Lower lobe of right lung (tissue), 2 donors: ENCODE measurements at regions not wholly inside any gene's neighbourhood (a gene's known extent, or its start where the extent isn't known, plus 50 kb on each side); places are given as distances from the start of the nearest gene placed in this dataset.

ENCODE experiments used
- ATAC-seq, 2 donors: fragments of 200-7000 bp; cut with Tn5 transposase; one replicate each; pipeline ENCODE4 v1.9.1; 2020 to 2022; ENCODE audit warnings: mild to moderate bottlenecking in 2 of 2, moderate library complexity in 2 of 2
- DNase-seq: peaks from one replicate; pipeline ENCODE4 v3.0.0-alpha.2; 2020
- H3K27ac ChIP-seq: fragments of 200-600 bp; one replicate; pipeline ENCODE4 v1.8.0; 2022
- H3K27me3 ChIP-seq: fragments of 200-600 bp; one replicate; pipeline ENCODE4 v1.8.0; 2022; ENCODE audit warnings: low read depth
- H3K36me3 ChIP-seq: fragments of 200-600 bp; one replicate; pipeline ENCODE4 v1.8.0; 2022; ENCODE audit warnings: mild to moderate bottlenecking
- H3K4me1 ChIP-seq: fragments of 200-600 bp; one replicate; pipeline ENCODE4 v1.8.0; 2022
- H3K4me3 ChIP-seq: fragments of 200-600 bp; one replicate; pipeline ENCODE4 v1.8.0; 2022; ENCODE audit warnings: mild to moderate bottlenecking
- H3K9me3 ChIP-seq: fragments of 200-600 bp; one replicate; pipeline ENCODE4 v1.8.0; 2022
- intact Hi-C: fragments of 100-400 bp; cut with DNase I; formaldehyde crosslinking; loops from one replicate; pipeline ENCODE4 v1.11.0; 2022
- TF ChIP-seq, protein P1 (sequence below): fragments of 200-600 bp; IDR thresholded peaks from one replicate; pipeline ENCODE4 v1.8.0; 2022; ENCODE audit warnings: antibody characterized with exemption, mild to moderate bottlenecking
- donor health status: DM: no; HTN: yes; CAD: no; lungs with severe emphysema.

DNA sequence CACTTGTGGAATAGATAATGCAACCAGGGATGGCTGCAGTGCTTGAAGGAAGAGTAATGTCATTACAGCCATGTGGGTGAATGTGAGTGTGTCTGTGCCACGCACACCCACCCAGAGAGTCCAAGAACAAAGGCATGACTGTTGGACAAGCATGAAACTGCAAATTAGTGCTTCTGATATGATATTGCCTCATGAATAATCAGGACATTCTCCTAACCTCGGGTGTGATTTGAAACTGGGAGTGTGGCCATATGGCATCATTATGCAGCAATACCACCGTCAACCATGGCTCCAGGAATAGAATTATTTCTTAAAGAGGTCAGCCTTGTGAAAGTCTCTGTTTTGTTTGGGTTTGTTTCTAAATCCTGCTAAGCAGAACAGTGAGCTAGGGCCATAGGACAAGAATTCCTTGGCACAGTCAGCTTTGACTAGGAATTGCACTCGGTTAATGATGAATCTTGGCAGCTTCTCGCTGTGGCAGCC, 678.0 kb upstream of the RAB6C start:
- H3K27ac ChIP-seq, result no peak overlapping the region
- ATAC-seq (peak; percentile 27 to 48), DNase-seq (no peak)
- H3K4me3 ChIP-seq, result no peak overlapping the region
- H3K27me3 ChIP-seq, result no peaks in the 10 kb centered on the region
- TF ChIP-seq, protein P1, sequence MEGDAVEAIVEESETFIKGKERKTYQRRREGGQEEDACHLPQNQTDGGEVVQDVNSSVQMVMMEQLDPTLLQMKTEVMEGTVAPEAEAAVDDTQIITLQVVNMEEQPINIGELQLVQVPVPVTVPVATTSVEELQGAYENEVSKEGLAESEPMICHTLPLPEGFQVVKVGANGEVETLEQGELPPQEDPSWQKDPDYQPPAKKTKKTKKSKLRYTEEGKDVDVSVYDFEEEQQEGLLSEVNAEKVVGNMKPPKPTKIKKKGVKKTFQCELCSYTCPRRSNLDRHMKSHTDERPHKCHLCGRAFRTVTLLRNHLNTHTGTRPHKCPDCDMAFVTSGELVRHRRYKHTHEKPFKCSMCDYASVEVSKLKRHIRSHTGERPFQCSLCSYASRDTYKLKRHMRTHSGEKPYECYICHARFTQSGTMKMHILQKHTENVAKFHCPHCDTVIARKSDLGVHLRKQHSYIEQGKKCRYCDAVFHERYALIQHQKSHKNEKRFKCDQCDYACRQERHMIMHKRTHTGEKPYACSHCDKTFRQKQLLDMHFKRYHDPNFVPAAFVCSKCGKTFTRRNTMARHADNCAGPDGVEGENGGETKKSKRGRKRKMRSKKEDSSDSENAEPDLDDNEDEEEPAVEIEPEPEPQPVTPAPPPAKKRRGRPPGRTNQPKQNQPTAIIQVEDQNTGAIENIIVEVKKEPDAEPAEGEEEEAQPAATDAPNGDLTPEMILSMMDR, result no peak
- intact Hi-C loops, result no loop called here
- no peaks in the 10 kb centered on the region for H3K9me3 ChIP-seq
- H3K36me3 ChIP-seq, result no peaks in the 10 kb centered on the region
- peaks cover 6% of the 10 kb centered on the region for H3K4me1 ChIP-seq

DNA sequence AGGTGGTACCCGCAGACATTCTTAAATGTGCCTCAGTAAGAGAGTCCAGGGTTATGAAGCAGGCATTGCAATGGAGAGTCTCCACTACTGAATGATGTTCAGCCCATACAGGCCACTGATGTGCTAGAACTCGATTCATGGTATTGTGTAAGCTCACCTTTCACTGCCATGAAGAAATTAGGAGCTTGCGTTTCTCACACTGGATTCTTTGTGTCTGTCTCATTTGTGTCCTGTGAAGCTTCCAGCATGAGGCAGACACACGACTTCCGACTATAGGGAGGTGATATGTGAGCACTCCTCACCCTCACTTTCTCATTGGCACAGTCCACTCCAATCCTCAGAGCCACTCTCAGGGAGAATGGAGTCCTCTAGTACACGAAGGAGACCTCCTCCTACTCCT, 677.4 kb upstream of the RAB6C start:
- no peaks in the 10 kb centered on the region for H3K27me3 ChIP-seq
- DNase-seq (no peak), ATAC-seq (no peak)
- TF ChIP-seq, protein P1, result no peak
- H3K36me3 ChIP-seq, result no peaks in the 10 kb centered on the region
- H3K4me1 ChIP-seq, result peaks cover 6% of the 10 kb centered on the region
- intact Hi-C loops, result no loop called here
- no peaks in the 10 kb centered on the region for H3K9me3 ChIP-seq
- no peak overlapping the region for H3K27ac ChIP-seq
- H3K4me3 ChIP-seq, result no peak overlapping the region

DNA sequence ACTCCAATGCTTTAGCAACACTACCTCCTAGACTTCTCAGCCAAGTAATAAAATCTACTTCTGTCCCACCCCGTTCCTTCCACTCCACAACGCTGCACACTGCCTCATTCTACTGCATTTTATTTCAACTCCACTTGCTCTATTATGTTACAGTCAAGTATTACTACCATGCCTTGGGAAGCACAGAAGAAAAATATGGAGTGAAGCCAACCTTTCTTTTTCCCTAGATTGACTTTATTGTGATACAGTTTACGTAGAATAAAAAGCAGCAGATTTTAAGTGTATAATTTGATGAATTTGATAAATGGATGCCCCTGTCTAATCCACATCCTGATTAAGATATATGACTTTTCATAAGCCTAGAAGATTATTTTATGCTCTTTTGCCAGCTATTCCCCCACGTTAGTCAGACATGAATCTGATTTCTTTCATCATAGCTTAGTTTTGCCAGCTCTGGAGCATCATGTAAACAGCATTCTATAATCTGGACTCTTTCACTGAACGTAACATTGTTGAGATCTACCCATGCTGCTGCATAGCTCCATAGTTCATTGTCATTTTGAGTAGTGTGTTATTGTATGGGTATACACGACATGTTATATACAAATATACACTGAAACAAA, 676.8 kb upstream of the RAB6C start:
- Histone ChIP-seq H3K36me3 (no peaks in the 10 kb centered on the region), H3K27me3 (no peaks in the 10 kb centered on the region), H3K4me1 (peaks cover 6% of the 10 kb centered on the region), H3K27ac (no peak overlapping the region), H3K4me3 (no peak overlapping the region), H3K9me3 (no peaks in the 10 kb centered on the region)
- TF ChIP-seq, protein P1, result no peak
- intact Hi-C loops, result no loop called here
- DNase-seq, result no peak
- ATAC-seq, result no peak

- no peak overlapping the region for H3K27ac ChIP-seq
- DNase-seq, result no peak
- no peaks in the 10 kb centered on the region for H3K36me3 ChIP-seq
- intact Hi-C loops, result no loop called here
- TF ChIP-seq, protein P1, result no peak
- ATAC-seq, result no peak
- H3K4me3 ChIP-seq, result no peak overlapping the region
- no peaks in the 10 kb centered on the region for H3K27me3 ChIP-seq
- no peaks in the 10 kb centered on the region for H3K4me1 ChIP-seq
- H3K9me3 ChIP-seq, result no peaks in the 10 kb centered on the region
Observed at GRCh38 chr2:129314120-129314519, 665.3 kb upstream of the RAB6C start.

- DNase-seq (no peak), ATAC-seq (peak in 1 of 2 donors; percentile 21)
- intact Hi-C loops, result no loop called here
Observed at GRCh38 chr2:129318581-129319421, 660.7 kb upstream of the RAB6C start.

More at GRCh38 chr2:129318581-129319421, 660.7 kb upstream of the RAB6C start:
- H3K27ac ChIP-seq, result no peak overlapping the region
- no peak overlapping the region for H3K4me3 ChIP-seq
- TF ChIP-seq, protein P1, result no peak
- H3K36me3 ChIP-seq, result no peaks in the 10 kb centered on the region
- H3K27me3 ChIP-seq, result no peaks in the 10 kb centered on the region
- H3K9me3 ChIP-seq, result no peaks in the 10 kb centered on the region
- H3K4me1 ChIP-seq, result no peaks in the 10 kb centered on the region
